Activated CD4-positive, alpha-beta T cell treated with anti-CD3 and anti-CD28 coated beads for 24 hours (primary cell): ENCODE measurements at regions not wholly inside any gene's neighbourhood (a gene's known extent, or its start where the extent isn't known, plus 50 kb on each side); places are given as distances from the start of the nearest gene placed in this dataset.

Experiments used
- DNase-seq, 2 donors: peaks; one replicate each; pipeline ENCODE4 v3.0.0-alpha.2; 2020; ENCODE audit warnings: low read depth in 2 of 2

GRCh38 chr6:170232186-170233002, 58.5 kb downstream of the DLL1 start:
- DNase-seq = no peak

- DNase-seq = no peak
Observed at GRCh38 chr6:170231293-170232185, 59.3 kb downstream of the DLL1 start.

- DNase-seq = no peak
Observed at GRCh38 chr6:170230520-170231292, 60.2 kb downstream of the DLL1 start.

- DNase-seq = no peak
Observed at GRCh38 chr6:170229851-170230519, 60.9 kb downstream of the DLL1 start.

GRCh38 chr6:170229396-170229795, 61.5 kb downstream of the DLL1 start:
- DNase-seq = no peak

- DNase-seq = no peak
Observed at GRCh38 chr6:170228946-170229310, 62.0 kb downstream of the DLL1 start.

GRCh38 chr6:170227996-170228945, 62.6 kb downstream of the DLL1 start:
- DNase-seq = no peak

- DNase-seq = no peak
Observed at GRCh38 chr6:170227521-170227983, 63.3 kb downstream of the DLL1 start.

GRCh38 chr6:170226647-170227046, 64.2 kb downstream of the DLL1 start:
- DNase-seq = no peak

GRCh38 chr6:170225852-170226417, 64.9 kb downstream of the DLL1 start:
- no peak for DNase-seq

- no peak for DNase-seq
Observed at GRCh38 chr6:170224694-170225660, 65.9 kb downstream of the DLL1 start.

GRCh38 chr6:170223718-170224693, 66.9 kb downstream of the DLL1 start:
- no peak for DNase-seq

- no peak for DNase-seq
Observed at GRCh38 chr6:170222498-170223471, 68.1 kb downstream of the DLL1 start.

GRCh38 chr6:170221753-170222400, 69.0 kb downstream of the DLL1 start:
- DNase-seq = no peak

GRCh38 chr6:170221052-170221752, 69.7 kb downstream of the DLL1 start:
- DNase-seq = no peak
